ENCODE measurements at regions not wholly inside any gene's neighbourhood (a gene's known extent, or its start where the extent isn't known, plus 50 kb on each side); places are given as distances from the start of the nearest gene placed in this dataset.

DNA sequence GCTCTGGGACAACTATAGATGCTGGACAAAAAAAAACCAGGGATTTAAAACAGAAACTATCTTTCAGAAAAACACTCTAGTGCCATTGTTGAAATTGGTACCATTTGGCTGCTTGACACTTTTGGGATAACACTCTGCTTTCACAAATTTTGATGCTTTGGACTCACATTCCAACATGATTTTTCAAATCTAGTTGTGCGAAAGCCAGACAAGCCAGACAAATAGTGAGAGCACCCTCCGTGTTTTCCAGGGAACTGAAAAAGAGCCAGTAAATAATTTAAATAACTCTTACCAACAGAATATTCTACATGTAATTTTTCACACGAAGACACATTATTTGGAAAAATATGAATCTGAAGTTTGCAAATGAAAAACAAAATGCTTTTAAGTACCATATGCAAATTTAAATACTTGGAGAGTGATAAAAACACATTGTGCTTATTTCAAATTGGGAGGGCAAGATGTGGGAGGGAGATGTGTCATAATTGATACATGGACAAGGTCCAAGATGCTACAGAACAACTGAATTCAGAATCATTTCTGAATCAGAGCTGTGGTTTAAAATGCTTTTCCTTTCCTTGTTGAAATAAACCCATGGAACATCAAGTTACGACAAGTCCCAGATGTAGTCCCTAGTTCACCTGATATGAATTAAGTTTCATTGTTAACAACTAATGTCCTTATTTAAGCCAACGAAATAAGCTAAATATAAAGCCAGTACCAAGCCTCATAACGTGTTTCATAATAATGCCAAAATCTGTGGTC is 144.2 kb upstream of the SOX2 start:
- DNase-seq (ENCODE audit: extremely low read depth, insufficient read length), result no peak
- no peaks in the 10 kb centered on the region for H3K27me3 ChIP-seq (replicated peaks; ENCODE audit: control insufficient read depth, insufficient read depth, low read length)

DNA sequence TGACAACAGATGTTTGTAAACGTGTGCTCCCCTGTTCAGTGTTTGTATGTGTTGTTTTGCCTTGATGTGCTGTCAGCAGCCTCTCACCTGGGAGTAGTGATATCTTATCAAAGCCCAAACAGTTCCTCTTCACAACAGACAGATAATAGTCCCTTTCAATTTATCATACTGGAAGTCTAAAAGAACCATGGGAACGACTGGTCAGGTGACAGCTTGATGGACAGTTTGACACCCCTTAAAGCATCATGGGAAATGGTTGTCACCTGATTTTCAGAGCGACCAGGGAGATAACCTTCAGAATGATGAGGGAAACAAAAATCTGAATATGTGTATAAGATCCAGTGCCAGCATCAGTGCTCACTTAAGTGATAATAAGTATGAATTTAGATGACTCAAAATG is 146.3 kb upstream of the SOX2 start:
- no peak for DNase-seq (ENCODE audit: extremely low read depth, insufficient read length)
- TF ChIP-seq, protein P1, sequence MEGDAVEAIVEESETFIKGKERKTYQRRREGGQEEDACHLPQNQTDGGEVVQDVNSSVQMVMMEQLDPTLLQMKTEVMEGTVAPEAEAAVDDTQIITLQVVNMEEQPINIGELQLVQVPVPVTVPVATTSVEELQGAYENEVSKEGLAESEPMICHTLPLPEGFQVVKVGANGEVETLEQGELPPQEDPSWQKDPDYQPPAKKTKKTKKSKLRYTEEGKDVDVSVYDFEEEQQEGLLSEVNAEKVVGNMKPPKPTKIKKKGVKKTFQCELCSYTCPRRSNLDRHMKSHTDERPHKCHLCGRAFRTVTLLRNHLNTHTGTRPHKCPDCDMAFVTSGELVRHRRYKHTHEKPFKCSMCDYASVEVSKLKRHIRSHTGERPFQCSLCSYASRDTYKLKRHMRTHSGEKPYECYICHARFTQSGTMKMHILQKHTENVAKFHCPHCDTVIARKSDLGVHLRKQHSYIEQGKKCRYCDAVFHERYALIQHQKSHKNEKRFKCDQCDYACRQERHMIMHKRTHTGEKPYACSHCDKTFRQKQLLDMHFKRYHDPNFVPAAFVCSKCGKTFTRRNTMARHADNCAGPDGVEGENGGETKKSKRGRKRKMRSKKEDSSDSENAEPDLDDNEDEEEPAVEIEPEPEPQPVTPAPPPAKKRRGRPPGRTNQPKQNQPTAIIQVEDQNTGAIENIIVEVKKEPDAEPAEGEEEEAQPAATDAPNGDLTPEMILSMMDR (IDR thresholded peaks at IDR 0.05; ENCODE audit: insufficient read depth, low read length, poor library complexity, severe bottlenecking), result no peak
- no peak overlapping the region for H3K4me3 ChIP-seq (replicated peaks; ENCODE audit: low read depth, low read length)
- no peaks in the 10 kb centered on the region for H3K27me3 ChIP-seq (replicated peaks; ENCODE audit: control insufficient read depth, insufficient read depth, low read length)
- no peaks in the 10 kb centered on the region for H3K36me3 ChIP-seq (ENCODE audit: control insufficient read depth, insufficient read depth, low read length)

More for the DNA sequence above, 144.2 kb upstream of the SOX2 start:
- no peaks in the 10 kb centered on the region for H3K36me3 ChIP-seq (ENCODE audit: control insufficient read depth, insufficient read depth, low read length)
- no peak overlapping the region for H3K4me3 ChIP-seq (replicated peaks; ENCODE audit: low read depth, low read length)
- TF ChIP-seq, protein P1 (IDR thresholded peaks at IDR 0.05; ENCODE audit: insufficient read depth, low read length, poor library complexity, severe bottlenecking), result no peak

DNA sequence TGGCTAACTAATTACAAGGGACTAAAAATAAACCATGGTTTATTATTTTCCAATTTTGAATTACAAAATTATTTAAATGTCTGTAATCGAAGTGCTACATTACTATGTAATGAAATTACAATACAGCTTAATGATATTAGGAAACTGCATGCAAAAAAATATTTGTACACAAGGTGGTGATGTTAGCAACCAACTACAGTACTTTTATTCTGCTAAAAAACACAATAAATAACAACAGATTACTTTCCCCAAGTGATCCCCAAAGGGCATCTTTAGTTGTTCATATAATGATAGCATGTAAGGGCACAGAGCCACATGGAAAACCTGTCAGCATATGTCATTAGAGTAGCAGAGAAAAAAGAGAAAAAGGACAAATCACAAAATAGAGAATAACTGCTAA is 147.5 kb upstream of the SOX2 start:
- TF ChIP-seq, protein P1 (IDR thresholded peaks at IDR 0.05; ENCODE audit: insufficient read depth, low read length, poor library complexity, severe bottlenecking), result no peak

DNA sequence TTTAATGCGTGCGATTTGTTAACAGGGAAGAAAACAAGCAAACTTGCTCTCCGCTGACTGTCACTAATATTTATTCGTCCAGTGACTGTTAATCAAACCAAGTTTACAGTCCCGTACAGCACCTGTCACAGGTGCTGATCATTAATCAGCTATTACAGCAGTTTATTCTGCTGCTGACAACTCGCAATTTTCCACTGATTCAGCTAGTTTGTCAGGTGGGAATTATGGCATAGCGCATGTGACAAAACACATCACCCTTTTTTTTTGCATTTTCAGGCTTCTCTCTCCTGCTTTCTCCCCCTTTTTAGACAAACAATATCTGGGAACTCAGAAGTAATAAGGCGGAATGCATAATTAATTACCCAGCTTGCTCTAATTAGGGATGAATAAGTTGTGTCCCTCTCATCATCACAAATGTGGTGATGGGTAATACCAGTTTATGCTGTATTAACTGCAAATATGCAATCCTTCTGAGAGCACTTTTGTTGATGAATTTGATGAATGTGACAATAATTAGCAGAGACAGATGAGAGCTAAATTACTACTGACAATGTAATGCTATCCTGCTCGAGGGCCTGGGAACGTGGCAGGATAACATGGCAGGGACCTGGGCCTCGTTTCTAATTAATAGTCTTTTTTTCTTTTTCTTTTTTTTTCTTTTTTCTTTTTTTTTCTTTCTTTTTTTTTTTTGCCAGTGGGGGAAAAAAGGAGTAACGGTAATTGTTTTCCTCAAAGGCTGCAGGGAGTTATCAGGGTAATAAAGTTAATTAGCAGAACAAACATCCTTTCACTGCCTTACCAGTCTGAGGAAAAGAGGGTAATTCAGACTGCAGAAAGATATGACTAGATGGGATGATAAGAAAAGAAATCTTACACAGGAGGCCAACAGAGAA is 150.3 kb upstream of the SOX2 start:
- no peaks in the 10 kb centered on the region for H3K27me3 ChIP-seq (replicated peaks; ENCODE audit: control insufficient read depth, insufficient read depth, low read length)
- H3K36me3 ChIP-seq (ENCODE audit: control insufficient read depth, insufficient read depth, low read length), result no peaks in the 10 kb centered on the region
- H3K4me3 ChIP-seq (replicated peaks; ENCODE audit: low read depth, low read length), result no peak overlapping the region
- TF ChIP-seq, protein P1 (IDR thresholded peaks at IDR 0.05; ENCODE audit: insufficient read depth, low read length, poor library complexity, severe bottlenecking), result no peak
- no peak for DNase-seq (ENCODE audit: extremely low read depth, insufficient read length)

More for the DNA sequence above, 147.5 kb upstream of the SOX2 start:
- Histone ChIP-seq H3K36me3 (ENCODE audit: control insufficient read depth, insufficient read depth, low read length) (no peaks in the 10 kb centered on the region), H3K4me3 (replicated peaks; ENCODE audit: low read depth, low read length) (no peak overlapping the region), H3K27me3 (replicated peaks; ENCODE audit: control insufficient read depth, insufficient read depth, low read length) (no peaks in the 10 kb centered on the region)
- no peak for DNase-seq (ENCODE audit: extremely low read depth, insufficient read length)

DNA sequence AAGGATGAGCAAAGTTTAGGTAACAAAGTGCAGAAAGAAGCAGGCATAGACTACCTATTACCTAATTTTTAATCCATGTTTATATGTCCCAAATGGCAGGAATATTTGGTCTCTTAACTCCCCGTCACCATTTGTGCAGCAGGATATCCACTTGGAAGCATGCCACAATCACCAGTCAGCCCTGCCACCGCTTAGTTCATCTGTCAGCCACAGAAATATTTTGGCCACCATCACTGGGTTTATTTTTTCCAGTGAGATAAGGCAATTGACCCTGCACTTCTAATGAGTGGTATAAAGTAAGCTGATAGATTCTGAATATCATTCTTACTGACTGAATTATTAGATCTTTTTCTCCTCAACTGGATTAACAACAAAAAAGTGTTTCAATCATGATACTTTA is 152.9 kb upstream of the SOX2 start:
- no peak for DNase-seq (ENCODE audit: extremely low read depth, insufficient read length)
- TF ChIP-seq, protein P1 (IDR thresholded peaks at IDR 0.05; ENCODE audit: insufficient read depth, low read length, poor library complexity, severe bottlenecking), result no peak
- Histone ChIP-seq H3K4me3 (replicated peaks; ENCODE audit: low read depth, low read length) (no peak overlapping the region), H3K36me3 (ENCODE audit: control insufficient read depth, insufficient read depth, low read length) (no peaks in the 10 kb centered on the region), H3K27me3 (replicated peaks; ENCODE audit: control insufficient read depth, insufficient read depth, low read length) (no peaks in the 10 kb centered on the region)
